Progenitor cell of endocrine pancreas (in vitro differentiated cells): ENCODE measurements at regions not wholly inside any gene's neighbourhood (a gene's known extent, or its start where the extent isn't known, plus 50 kb on each side); places are given as distances from the start of the nearest gene placed in this dataset.

Experiments
- DNase-seq: peaks from one replicate; pipeline ENCODE4 v3.0.0; 2021; ENCODE audit warnings: low spot score; ENCODE audit not compliant: unreplicated experiment
- H3K27ac Mint-ChIP-seq: 2 replicates; pipeline ENCODE4 v1.8.0; 2021; ENCODE audit warnings: mild to moderate bottlenecking, moderate library complexity, mixed read lengths
- H3K27me3 Mint-ChIP-seq: 2 replicates; pipeline ENCODE4 v1.8.0; 2021; ENCODE audit warnings: mixed read lengths
- H3K36me3 Mint-ChIP-seq: 2 replicates; pipeline ENCODE4 v1.8.0; 2022; ENCODE audit warnings: mixed read lengths; ENCODE audit not compliant: insufficient read depth
- H3K4me1 Mint-ChIP-seq: 2 replicates; pipeline ENCODE4 v1.8.0; 2021; ENCODE audit warnings: low read depth, mixed read lengths
- H3K4me3 Mint-ChIP-seq: 2 replicates; pipeline ENCODE4 v1.8.0; 2021; ENCODE audit warnings: low read depth, mild to moderate bottlenecking, moderate library complexity, mixed read lengths
- H3K9me3 Mint-ChIP-seq: 2 replicates; pipeline ENCODE4 v1.8.0; 2021; ENCODE audit warnings: low read depth, mixed read lengths
- CTCF ChIP-seq: fragments of 200-600 bp; sonication (generic); IDR thresholded peaks from one replicate; pipeline ENCODE4 v1.5.0; 2021; ENCODE audit warnings: antibody characterized with exemption, mild to moderate bottlenecking; ENCODE audit not compliant: unreplicated experiment

GRCh38 chr21:35768187-35768586 lies 292.1 kb downstream of the SETD4 start:
- H3K9me3 Mint-ChIP-seq = peaks cover 7% of the 10 kb centered on the region
- no peak for TF ChIP-seq CTCF
- no peaks in the 10 kb centered on the region for H3K4me1 Mint-ChIP-seq
- H3K27ac Mint-ChIP-seq = no peak overlapping the region
- no peak overlapping the region for H3K4me3 Mint-ChIP-seq
- no peaks in the 10 kb centered on the region for H3K36me3 Mint-ChIP-seq
- H3K27me3 Mint-ChIP-seq = peaks cover 7% of the 10 kb centered on the region
- no peak for DNase-seq

- H3K4me3 Mint-ChIP-seq = no peak overlapping the region
- no peak overlapping the region for H3K27ac Mint-ChIP-seq
- H3K36me3 Mint-ChIP-seq = no peaks in the 10 kb centered on the region
- no peak for DNase-seq
- no peak for TF ChIP-seq CTCF
- H3K9me3 Mint-ChIP-seq = peaks cover 7% of the 10 kb centered on the region
- peaks cover 9% of the 10 kb centered on the region for H3K27me3 Mint-ChIP-seq
- H3K4me1 Mint-ChIP-seq = no peaks in the 10 kb centered on the region
Measured at GRCh38 chr21:35764586-35764985, 295.7 kb downstream of the SETD4 start.

- H3K27ac Mint-ChIP-seq = no peak overlapping the region
- no peak for TF ChIP-seq CTCF
- DNase-seq = no peak
- H3K27me3 Mint-ChIP-seq = peaks cover 14% of the 10 kb centered on the region
- H3K4me3 Mint-ChIP-seq = no peak overlapping the region
- H3K9me3 Mint-ChIP-seq = peaks cover 12% of the 10 kb centered on the region
- no peaks in the 10 kb centered on the region for H3K4me1 Mint-ChIP-seq
- H3K36me3 Mint-ChIP-seq = no peaks in the 10 kb centered on the region
Measured at GRCh38 chr21:35764077-35764476, 296.2 kb downstream of the SETD4 start.

- H3K4me3 Mint-ChIP-seq = no peak overlapping the region
- peaks cover 4% of the 10 kb centered on the region for H3K4me1 Mint-ChIP-seq
- H3K27me3 Mint-ChIP-seq = peaks cover 78% of the 10 kb centered on the region
- H3K27ac Mint-ChIP-seq = no peak overlapping the region
- no peaks in the 10 kb centered on the region for H3K36me3 Mint-ChIP-seq
- DNase-seq = no peak
- H3K9me3 Mint-ChIP-seq = peaks cover 11% of the 10 kb centered on the region
- TF ChIP-seq CTCF = no peak
Measured at GRCh38 chr21:35754583-35754982, 305.7 kb downstream of the SETD4 start.

GRCh38 chr21:35753308-35753707 lies 307.0 kb downstream of the SETD4 start:
- Mint-ChIP-seq H3K27ac (no peak overlapping the region), H3K36me3 (no peaks in the 10 kb centered on the region), H3K4me1 (peaks cover 4% of the 10 kb centered on the region), H3K4me3 (no peak overlapping the region), H3K9me3 (peaks cover 5% of the 10 kb centered on the region), H3K27me3 (peaks cover 73% of the 10 kb centered on the region)
- no peak for DNase-seq
- no peak for TF ChIP-seq CTCF
